ENCODE measurements at regions not wholly inside any gene's neighbourhood (a gene's known extent, or its start where the extent isn't known, plus 50 kb on each side); places are given as distances from the start of the nearest gene placed in this dataset.

GRCh38 chr11:130637566-130637965 is 189.1 kb downstream of the ADAMTS15 start:
- TF ChIP-seq GATA2 (IDR thresholded peaks at IDR 0.05; ENCODE audit: low read depth, low read length) (no peak), GATA3 (IDR thresholded peaks at IDR 0.05; ENCODE audit: low read depth, low read length) (no peak)

Measured in SH-SY5Y (cell line).